ENCODE measurements at regions not wholly inside any gene's neighbourhood (a gene's known extent, or its start where the extent isn't known, plus 50 kb on each side); places are given as distances from the start of the nearest gene placed in this dataset.

GRCh38 chr18:1892191-1892590 lies 679.1 kb downstream of the METTL4 start:
- no peak for TF ChIP-seq EZH2 (IDR thresholded peaks at IDR 0.05; ENCODE audit: insufficient read depth, poor library complexity, severe bottlenecking)
- TF ChIP-seq EZH2phosphoT487 (IDR thresholded peaks at IDR 0.05; ENCODE audit: insufficient read depth, low read depth) = no peak
- in situ Hi-C loops (cut with MboI) = no loop called here
- H2AFZ ChIP-seq = no peak overlapping the region

GRCh38 chr18:1895456-1896185 lies 675.7 kb downstream of the METTL4 start:
- 7 to 9% methylated on average over 4 of the region's 4 CpGs for WGBS, 2 experiments (ENCODE audit: low coverage in 1 of 2, low lambda C conversion rate in 2 of 2, missing lambda C conversion rate in 2 of 2)
- Histone ChIP-seq H3K4me1 (ENCODE audit: insufficient read depth) (no peaks in the 10 kb centered on the region), H3K4me2 (ENCODE audit: unreplicated experiment) (no peak overlapping the region), H3K9me2 (ENCODE audit: insufficient read depth) (no peaks in the 10 kb centered on the region), H3K36me3 (ENCODE audit: low read depth) (no peaks in the 10 kb centered on the region), H3K79me2 (ENCODE audit: insufficient read depth) (no peaks in the 10 kb centered on the region), H3K27me3 (replicated peaks; ENCODE audit: insufficient read depth) (no peaks in the 10 kb centered on the region), H2AFZ (no peak overlapping the region), H3K27ac (no peak overlapping the region), H3K9me3 (ENCODE audit: low read depth) (no peaks in the 10 kb centered on the region), H4K20me1 (ENCODE audit: insufficient read depth) (no peaks in the 10 kb centered on the region), H3K9ac (no peak overlapping the region), H3F3A (ENCODE audit: insufficient read depth) (no peaks in the 10 kb centered on the region), H3K4me3 (no peak overlapping the region)
- in situ Hi-C loops (cut with MboI) = no loop called here
- DNase-seq = no peak
- TF ChIP-seq EZH2phosphoT487 (IDR thresholded peaks at IDR 0.05; ENCODE audit: insufficient read depth, low read depth) (no peak), EZH2 (IDR thresholded peaks at IDR 0.05; ENCODE audit: insufficient read depth, poor library complexity, severe bottlenecking) (no peak)

More at GRCh38 chr18:1892191-1892590, 679.1 kb downstream of the METTL4 start:
- Histone ChIP-seq H3K27me3 (replicated peaks; ENCODE audit: insufficient read depth) (no peaks in the 10 kb centered on the region), H3K9me3 (ENCODE audit: low read depth) (peaks cover 5% of the 10 kb centered on the region), H3K4me1 (ENCODE audit: insufficient read depth) (no peaks in the 10 kb centered on the region), H4K20me1 (ENCODE audit: insufficient read depth) (no peaks in the 10 kb centered on the region), H3F3A (ENCODE audit: insufficient read depth) (no peaks in the 10 kb centered on the region), H3K4me2 (ENCODE audit: unreplicated experiment) (no peak overlapping the region), H3K79me2 (ENCODE audit: insufficient read depth) (no peaks in the 10 kb centered on the region), H3K9ac (no peak overlapping the region), H3K9me2 (ENCODE audit: insufficient read depth) (no peaks in the 10 kb centered on the region), H3K36me3 (ENCODE audit: low read depth) (no peaks in the 10 kb centered on the region), H3K27ac (no peak overlapping the region), H3K4me3 (no peak overlapping the region)
- no peak for DNase-seq

GRCh38 chr18:1906421-1906820 lies 664.9 kb downstream of the METTL4 start:
- Histone ChIP-seq H3F3A (ENCODE audit: insufficient read depth) (no peaks in the 10 kb centered on the region), H3K9ac (no peak overlapping the region), H3K9me3 (ENCODE audit: low read depth) (no peaks in the 10 kb centered on the region), H3K4me1 (ENCODE audit: insufficient read depth) (no peaks in the 10 kb centered on the region), H3K36me3 (ENCODE audit: low read depth) (no peaks in the 10 kb centered on the region; the same call in 1 of the 2 replicates), H3K27me3 (replicated peaks; ENCODE audit: insufficient read depth) (no peaks in the 10 kb centered on the region), H4K20me1 (ENCODE audit: insufficient read depth) (no peaks in the 10 kb centered on the region), H2AFZ (no peak overlapping the region), H3K9me2 (ENCODE audit: insufficient read depth) (no peaks in the 10 kb centered on the region), H3K4me3 (no peak overlapping the region), H3K4me2 (ENCODE audit: unreplicated experiment) (no peak overlapping the region), H3K79me2 (ENCODE audit: insufficient read depth) (no peaks in the 10 kb centered on the region), H3K27ac (no peak overlapping the region)
- WGBS, 2 experiments (ENCODE audit: low coverage in 1 of 2, low lambda C conversion rate in 2 of 2, missing lambda C conversion rate in 2 of 2) = 0 to 3% methylated on average over 1 of the region's 1 CpG
- no peak for DNase-seq
- no peak for TF ChIP-seq EZH2phosphoT487 (IDR thresholded peaks at IDR 0.05; ENCODE audit: insufficient read depth, low read depth)
- TF ChIP-seq EZH2 (IDR thresholded peaks at IDR 0.05; ENCODE audit: insufficient read depth, poor library complexity, severe bottlenecking) = no peak
- in situ Hi-C loops (cut with MboI) = no loop called here

GRCh38 chr18:1907470-1908206 lies 663.7 kb downstream of the METTL4 start:
- H3K4me3 ChIP-seq = no peak overlapping the region
- H3F3A ChIP-seq (ENCODE audit: insufficient read depth) = no peaks in the 10 kb centered on the region
- H3K36me3 ChIP-seq (ENCODE audit: low read depth) = no peaks in the 10 kb centered on the region
- no peak overlapping the region for H3K9ac ChIP-seq
- H3K27me3 ChIP-seq (replicated peaks; ENCODE audit: insufficient read depth) = no peaks in the 10 kb centered on the region
- no peaks in the 10 kb centered on the region for H4K20me1 ChIP-seq (ENCODE audit: insufficient read depth)
- H3K9me3 ChIP-seq (ENCODE audit: low read depth) = no peaks in the 10 kb centered on the region
- no peaks in the 10 kb centered on the region for H3K4me1 ChIP-seq (ENCODE audit: insufficient read depth)
- no peak overlapping the region for H2AFZ ChIP-seq
- no peaks in the 10 kb centered on the region for H3K9me2 ChIP-seq (ENCODE audit: insufficient read depth)
- 6 to 11% methylated on average over 3 of the region's 3 CpGs for WGBS, 2 experiments (ENCODE audit: low coverage in 1 of 2, low lambda C conversion rate in 2 of 2, missing lambda C conversion rate in 2 of 2)
- TF ChIP-seq EZH2phosphoT487 (IDR thresholded peaks at IDR 0.05; ENCODE audit: insufficient read depth, low read depth) (no peak), EZH2 (IDR thresholded peaks at IDR 0.05; ENCODE audit: insufficient read depth, poor library complexity, severe bottlenecking) (no peak)
- no peak overlapping the region for H3K27ac ChIP-seq
- in situ Hi-C loops (cut with MboI) = no loop called here
- no peak overlapping the region for H3K4me2 ChIP-seq (ENCODE audit: unreplicated experiment)
- no peaks in the 10 kb centered on the region for H3K79me2 ChIP-seq (ENCODE audit: insufficient read depth)
- no peak for DNase-seq
